Gastrocnemius medialis (tissue), 4 donors: ENCODE measurements at regions not wholly inside any gene's neighbourhood (a gene's known extent, or its start where the extent isn't known, plus 50 kb on each side); places are given as distances from the start of the nearest gene placed in this dataset.

Source experiments
- ATAC-seq, 2 donors: fragments of 150-250 bp; one replicate each; pipeline ENCODE4 v1.9.1; 2016
- DNase-seq, 2 donors: peaks; one replicate each; pipeline ENCODE4 v3.0.0-alpha.2; 2019
- H3K27ac ChIP-seq, 4 donors: fragments of 200-600 bp; sonication (generic); 1 replicate in 1 of 4; 2 replicates in 3 of 4; pipeline ENCODE4 v1.5.1; 2016 to 2018; ENCODE audit warnings: mild to moderate bottlenecking in 2 of 4, moderate library complexity in 1 of 4
- H3K27me3 ChIP-seq, 3 donors: fragments of 200-600 bp; sonication (generic) in 2 of 3; 1 replicate in 1 of 3; 2 replicates in 2 of 3; pipeline versions ENCODE4 v1.5.1 to v1.6.0; 2016 to 2019; ENCODE audit warnings: mild to moderate bottlenecking in 1 of 3, moderate library complexity in 1 of 3
- H3K36me3 ChIP-seq, 2 donors: fragments of 200-600 bp; sonication (generic) in 1 of 2; one replicate each; pipeline ENCODE4 v1.5.1; 2017 to 2018
- H3K4me1 ChIP-seq, 2 donors: fragments of 200-600 bp; sonication (generic) in 1 of 2; one replicate each; pipeline ENCODE4 v1.5.1; 2016 to 2017; ENCODE audit warnings: mild to moderate bottlenecking in 2 of 2
- H3K4me3 ChIP-seq, 4 donors: fragments of 200-600 bp; sonication (generic) in 3 of 4; 1 replicate in 1 of 4; 2 replicates in 3 of 4; pipeline ENCODE4 v1.5.1; 2016 to 2019; ENCODE audit warnings: mild to moderate bottlenecking in 2 of 4
- H3K9me3 ChIP-seq, 3 donors: fragments of 200-600 bp; sonication (generic) in 2 of 3; 1 replicate in 1 of 3; 2 replicates in 2 of 3; pipeline ENCODE4 v1.5.1; 2016 to 2019
- CTCF ChIP-seq, 5 experiments: fragments of 450-650 bp in 3 of 5; fragments of 200-600 bp in 2 of 5; sonication (generic) in 2 of 5; IDR thresholded peaks in 4 of 5; conservative IDR thresholded peaks in 1 of 5; 1 replicate in 4 of 5; 2 replicates in 1 of 5; pipeline ENCODE4 v1.5.1; 2016 to 2019; ENCODE audit warnings: antibody characterized with exemption in 5 of 5, mild to moderate bottlenecking in 3 of 5, moderate library complexity in 3 of 5
- POLR2A ChIP-seq, 2 donors: fragments of 450-650 bp; IDR thresholded peaks; one replicate each; pipeline ENCODE4 v1.6.1; 2017; ENCODE audit warnings: antibody characterized with exemption in 2 of 2, mild to moderate bottlenecking in 2 of 2, moderate library complexity in 2 of 2
- in situ Hi-C, 4 donors: fragments of 200-750 bp; cut with MboI; loops; one replicate each; pipeline versions ENCODE4 v1.15.0 to v1.8.0; 2017; ENCODE audit warnings: low sequenced_read_pairs in 4 of 4
- intact Hi-C: fragments of 100-400 bp; cut with DNase I; formaldehyde crosslinking; loops from one replicate; pipeline ENCODE4 v1.15.1; 2023; ENCODE audit warnings: low total_unique reads

- intact Hi-C loops (no loop called here), in situ Hi-C loops (no loop called here)
- H3K27me3 ChIP-seq: peaks cover 47 to 67% (median 55%) of the 10 kb centered on the region in 3 donors
- no peak overlapping the region for H3K27ac ChIP-seq
- ATAC-seq (no peak), DNase-seq (no peak)
- H3K4me1 ChIP-seq: no peaks in the 10 kb centered on the region
- TF ChIP-seq CTCF (IDR thresholded peaks at IDR 0.05 in 4 of 5, conservative IDR thresholded peaks at IDR 0.05 in 1 of 5) (no peak), POLR2A (IDR thresholded peaks at IDR 0.05) (no peak)
- no peaks in the 10 kb centered on the region for H3K9me3 ChIP-seq
- no peaks in the 10 kb centered on the region for H3K36me3 ChIP-seq
- H3K4me3 ChIP-seq: no peak overlapping the region
Measured at GRCh38 chr17:49903523-49903922, 55.7 kb upstream of the TAC4 start.

- Histone ChIP-seq H3K27ac (no peak overlapping the region), H3K27me3 (peaks cover 56 to 75% (median 69%) of the 10 kb centered on the region in 3 donors), H3K36me3 (no peaks in the 10 kb centered on the region), H3K4me3 (no peak overlapping the region), H3K9me3 (no peaks in the 10 kb centered on the region), H3K4me1 (no peaks in the 10 kb centered on the region)
- intact Hi-C loops (no loop called here), in situ Hi-C loops (no loop called here)
- ATAC-seq: no peak
- TF ChIP-seq POLR2A (IDR thresholded peaks at IDR 0.05) (no peak), CTCF (IDR thresholded peaks at IDR 0.05 in 4 of 5, conservative IDR thresholded peaks at IDR 0.05 in 1 of 5) (no peak)
- no peak for DNase-seq
Measured at GRCh38 chr17:49904893-49905292, 57.0 kb upstream of the TAC4 start.

- Histone ChIP-seq H3K9me3 (no peaks in the 10 kb centered on the region), H3K27me3 (peaks cover 61 to 84% (median 77%) of the 10 kb centered on the region in 3 donors), H3K27ac (no peak overlapping the region), H3K4me1 (no peaks in the 10 kb centered on the region), H3K4me3 (no peak overlapping the region), H3K36me3 (no peaks in the 10 kb centered on the region)
- TF ChIP-seq POLR2A (IDR thresholded peaks at IDR 0.05) (no peak), CTCF (IDR thresholded peaks at IDR 0.05 in 4 of 5, conservative IDR thresholded peaks at IDR 0.05 in 1 of 5) (no peak)
- ATAC-seq (no peak), DNase-seq (no peak)
- intact Hi-C loops (no loop called here), in situ Hi-C loops (no loop called here)
Measured at GRCh38 chr17:49906531-49907136, 58.8 kb upstream of the TAC4 start.

- H3K27me3 ChIP-seq: peaks cover 57 to 80% (median 73%) of the 10 kb centered on the region in 3 donors
- H3K4me3 ChIP-seq: no peak overlapping the region
- no peak overlapping the region for H3K27ac ChIP-seq
- no peaks in the 10 kb centered on the region for H3K36me3 ChIP-seq
- no peaks in the 10 kb centered on the region for H3K4me1 ChIP-seq
- no peak for DNase-seq
- TF ChIP-seq CTCF (IDR thresholded peaks at IDR 0.05 in 4 of 5, conservative IDR thresholded peaks at IDR 0.05 in 1 of 5) (no peak), POLR2A (IDR thresholded peaks at IDR 0.05) (no peak)
- intact Hi-C loops: no loop called here
- ATAC-seq: no peak
- in situ Hi-C loops: no loop called here
- H3K9me3 ChIP-seq: no peaks in the 10 kb centered on the region
Measured at GRCh38 chr17:49907279-49907678, 59.4 kb upstream of the TAC4 start.
